ENCODE measurements at regions not wholly inside any gene's neighbourhood (a gene's known extent, or its start where the extent isn't known, plus 50 kb on each side); places are given as distances from the start of the nearest gene placed in this dataset.

- FAIRE-seq, result no peak
- DNase-seq (ENCODE audit: low spot score), result peak; percentile 9
Observed at GRCh38 chrX:10893366-10893765, 217.8 kb upstream of the HCCS start.

- DNase-seq (ENCODE audit: low spot score) (no peak), FAIRE-seq (no peak)
Observed at GRCh38 chrX:10893976-10894375, 217.2 kb upstream of the HCCS start.

GRCh38 chrX:10897768-10898167 lies 213.4 kb upstream of the HCCS start:
- DNase-seq (ENCODE audit: low spot score) (no peak), FAIRE-seq (no peak)

- FAIRE-seq (peak; percentile 86), DNase-seq (ENCODE audit: low spot score) (peak; percentile 62)
Observed at GRCh38 chrX:10900585-10901289, 210.4 kb upstream of the HCCS start.

- FAIRE-seq (no peak), DNase-seq (ENCODE audit: low spot score) (no peak)
Observed at GRCh38 chrX:10901290-10901633, 209.9 kb upstream of the HCCS start.

GRCh38 chrX:10902001-10902400 lies 209.1 kb upstream of the HCCS start:
- FAIRE-seq (peak; percentile 73), DNase-seq (ENCODE audit: low spot score) (peak; percentile 52)

- no peak for DNase-seq (ENCODE audit: low spot score)
- no peak for FAIRE-seq
Observed at GRCh38 chrX:10903523-10903922, 207.6 kb upstream of the HCCS start.

- FAIRE-seq (no peak), DNase-seq (ENCODE audit: low spot score) (no peak)
Observed at GRCh38 chrX:10904220-10904619, 206.9 kb upstream of the HCCS start.

GRCh38 chrX:10906866-10907265 lies 204.3 kb upstream of the HCCS start:
- no peak for FAIRE-seq
- DNase-seq (ENCODE audit: low spot score), result no peak

- DNase-seq (ENCODE audit: low spot score) (peak; percentile 81), FAIRE-seq (peak; percentile 73)
Observed at GRCh38 chrX:10922159-10922558, 189.0 kb upstream of the HCCS start.

GRCh38 chrX:10922835-10923234 lies 188.3 kb upstream of the HCCS start:
- FAIRE-seq, result no peak
- no peak for DNase-seq (ENCODE audit: low spot score)

GRCh38 chrX:10923466-10923865 lies 187.7 kb upstream of the HCCS start:
- DNase-seq (ENCODE audit: low spot score) (no peak), FAIRE-seq (no peak)

GRCh38 chrX:10926404-10926803 lies 184.7 kb upstream of the HCCS start:
- DNase-seq (ENCODE audit: low spot score), result no peak
- no peak for FAIRE-seq

GRCh38 chrX:10926891-10927290 lies 184.2 kb upstream of the HCCS start:
- no peak for DNase-seq (ENCODE audit: low spot score)
- no peak for FAIRE-seq

- FAIRE-seq (no peak), DNase-seq (ENCODE audit: low spot score) (no peak)
Observed at GRCh38 chrX:10929747-10930146, 181.4 kb upstream of the HCCS start.

GRCh38 chrX:10930151-10930550 lies 181.0 kb upstream of the HCCS start:
- DNase-seq (ENCODE audit: low spot score), result no peak
- FAIRE-seq, result no peak

GRCh38 chrX:10931976-10932375 lies 179.2 kb upstream of the HCCS start:
- DNase-seq (ENCODE audit: low spot score), result no peak
- no peak for FAIRE-seq

- DNase-seq (ENCODE audit: low spot score), result no peak
- no peak for FAIRE-seq
Observed at GRCh38 chrX:10932842-10933440, 178.2 kb upstream of the HCCS start.

GRCh38 chrX:10935501-10935900 lies 175.6 kb upstream of the HCCS start:
- FAIRE-seq, result no peak

GRCh38 chrX:10936976-10937375 lies 174.2 kb upstream of the HCCS start:
- DNase-seq (ENCODE audit: low spot score), result no peak
- FAIRE-seq, result no peak

More at GRCh38 chrX:10935501-10935900, 175.6 kb upstream of the HCCS start:
- DNase-seq (ENCODE audit: low spot score), result no peak

GRCh38 chrX:10938365-10938923 lies 172.7 kb upstream of the HCCS start:
- FAIRE-seq, result no peak
- no peak for DNase-seq (ENCODE audit: low spot score)

- peak; percentile 6 for DNase-seq (ENCODE audit: low spot score)
- FAIRE-seq, result no peak
Observed at GRCh38 chrX:10939424-10939823, 171.7 kb upstream of the HCCS start.

Measured in RCC 7860 (cell line).